ENCODE measurements at regions not wholly inside any gene's neighbourhood (a gene's known extent, or its start where the extent isn't known, plus 50 kb on each side); places are given as distances from the start of the nearest gene placed in this dataset.

- TF ChIP-seq CTCF (IDR thresholded peaks at IDR 0.05): no peak
- TF ChIP-seq YY1 (IDR thresholded peaks at IDR 0.05; ENCODE audit: low read depth): no peak
- no peak for TF ChIP-seq EZH2phosphoT487 (IDR thresholded peaks at IDR 0.05; ENCODE audit: borderline replicate concordance, low read depth)
- no peak for TF ChIP-seq SIN3A (IDR thresholded peaks at IDR 0.05; ENCODE audit: borderline replicate concordance, low read depth, low read length)
- TF ChIP-seq JUND (IDR thresholded peaks at IDR 0.05): no peak
- no peak for TF ChIP-seq TEAD4 (IDR thresholded peaks at IDR 0.05; ENCODE audit: borderline replicate concordance, insufficient read depth)
- TF ChIP-seq ZBTB33 (IDR thresholded peaks at IDR 0.05; ENCODE audit: borderline replicate concordance, low read depth): no peak
- TF ChIP-seq MAX (IDR thresholded peaks at IDR 0.05; ENCODE audit: low read depth): no peak
- no peak for TF ChIP-seq ELF1 (IDR thresholded peaks at IDR 0.05)
These were observed 74.0 kb downstream of the SPRY1 start for GRCh38 chr4:123470640-123471039.

Data from SK-N-SH (cell line).